NCI-H526 (cell line): ENCODE measurements at regions not wholly inside any gene's neighbourhood (a gene's known extent, or its start where the extent isn't known, plus 50 kb on each side); places are given as distances from the start of the nearest gene placed in this dataset.
A peak's percentile ranks its signal among the peaks of the same experiment; 100 is the strongest.

Experiments
- DNase-seq, 2 experiments: peaks; one replicate each; lab custom pipeline; 2025; lab: John Stamatoyannopoulos, UW

- DNase-seq: no peak
These were observed 134.9 kb upstream of the DSEL start for GRCh38 chr18:67651438-67651837.

DNA sequence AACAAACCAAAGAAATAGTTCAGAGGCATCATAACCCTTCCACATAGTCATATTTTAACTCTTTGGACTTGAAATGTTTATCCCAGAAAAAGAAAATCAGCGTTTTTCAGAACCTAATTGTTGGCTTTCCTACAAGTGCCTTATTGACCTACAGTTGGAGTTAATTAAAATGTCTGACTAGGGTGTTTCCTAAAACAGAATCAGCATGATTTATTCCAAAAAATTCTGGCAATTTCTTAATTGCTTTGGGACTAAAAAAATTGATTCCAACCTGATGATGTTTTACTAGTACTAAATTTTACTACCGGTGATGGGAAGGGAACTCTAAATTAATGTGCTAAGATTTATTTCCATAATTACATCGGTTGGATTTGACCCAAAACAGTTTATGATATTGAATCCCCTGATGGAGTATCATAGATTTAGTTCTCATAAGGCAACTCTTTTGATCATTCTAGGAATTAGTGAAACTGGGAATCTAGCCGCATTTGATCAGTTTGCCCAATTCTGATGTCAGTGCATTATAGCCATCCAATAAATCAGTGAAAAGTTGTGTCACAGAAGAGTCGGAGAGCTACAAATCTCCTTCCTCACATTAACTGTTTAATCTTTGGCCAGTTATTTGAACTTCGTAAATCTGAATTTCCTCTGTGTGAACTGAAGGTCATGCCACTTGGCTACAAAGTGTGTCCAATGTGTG is 134.3 kb upstream of the DSEL start:
- no peak for DNase-seq

- DNase-seq: no peak
These were observed 130.4 kb upstream of the DSEL start for GRCh38 chr18:67646890-67647289.

DNA sequence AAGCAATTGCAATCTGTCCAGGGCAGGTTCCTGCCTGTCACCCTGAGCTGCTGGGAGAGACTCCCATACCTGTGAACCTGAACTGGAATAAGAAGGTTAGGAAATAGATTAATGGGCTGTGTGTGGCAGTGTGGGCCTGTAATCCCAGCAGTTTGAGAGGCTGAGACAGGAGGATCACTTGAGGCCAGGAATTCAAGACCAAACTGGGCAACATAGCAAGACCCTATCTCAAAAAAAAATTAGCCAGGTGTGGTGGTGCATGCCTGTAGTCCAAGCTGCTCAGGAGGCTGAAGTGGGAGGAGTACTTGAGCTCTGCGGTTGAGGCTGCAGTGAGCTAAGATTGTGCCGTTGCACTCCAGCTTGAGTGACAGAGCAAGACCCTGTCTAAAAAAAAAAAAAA is 127.7 kb upstream of the DSEL start:
- no peak for DNase-seq

- DNase-seq: no peak
These were observed 123.4 kb upstream of the DSEL start for GRCh38 chr18:67639872-67640271.

DNA sequence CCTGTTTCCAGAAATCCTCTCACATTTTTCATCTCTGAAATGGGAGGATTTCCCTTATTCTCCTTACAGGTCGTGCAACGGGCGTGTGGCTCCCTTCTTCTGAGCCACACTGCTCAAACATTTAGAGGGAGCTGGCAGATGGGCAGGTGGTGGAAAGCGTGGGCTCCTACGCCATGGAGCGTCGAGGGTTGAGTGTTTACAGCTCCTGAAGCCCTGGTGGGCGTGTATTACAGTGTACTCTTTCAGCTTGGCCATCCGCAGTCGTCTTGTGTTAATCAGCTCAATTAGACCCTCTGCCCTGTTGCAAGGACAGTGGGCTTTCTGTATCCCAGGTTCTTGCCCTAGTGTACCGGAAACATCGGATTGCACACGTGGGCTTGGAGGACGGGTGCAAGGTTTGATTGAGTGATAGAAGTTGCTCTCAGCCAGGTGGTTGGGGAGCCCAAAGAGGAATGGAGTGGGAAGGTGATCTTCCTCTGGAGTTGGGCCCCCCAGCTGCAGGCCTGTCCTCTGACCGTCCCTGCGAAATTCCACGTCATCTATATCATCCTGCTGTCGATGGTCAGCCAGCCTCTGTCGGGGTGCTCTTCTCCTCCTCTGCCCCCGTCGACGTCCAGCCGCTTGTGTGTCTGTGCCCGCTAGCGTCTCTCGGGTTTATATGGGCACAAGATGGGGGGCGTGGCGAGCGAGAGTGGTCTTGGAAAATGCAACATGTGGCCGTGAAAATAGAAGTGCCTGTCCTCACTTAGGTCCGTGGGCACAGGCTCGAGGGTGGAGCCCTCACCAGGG is 120.3 kb upstream of the DSEL start:
- no peak for DNase-seq

- peak in 1 of 2 experiments; percentile 3 for DNase-seq
These were observed 118.3 kb upstream of the DSEL start for GRCh38 chr18:67634631-67635338.

DNA sequence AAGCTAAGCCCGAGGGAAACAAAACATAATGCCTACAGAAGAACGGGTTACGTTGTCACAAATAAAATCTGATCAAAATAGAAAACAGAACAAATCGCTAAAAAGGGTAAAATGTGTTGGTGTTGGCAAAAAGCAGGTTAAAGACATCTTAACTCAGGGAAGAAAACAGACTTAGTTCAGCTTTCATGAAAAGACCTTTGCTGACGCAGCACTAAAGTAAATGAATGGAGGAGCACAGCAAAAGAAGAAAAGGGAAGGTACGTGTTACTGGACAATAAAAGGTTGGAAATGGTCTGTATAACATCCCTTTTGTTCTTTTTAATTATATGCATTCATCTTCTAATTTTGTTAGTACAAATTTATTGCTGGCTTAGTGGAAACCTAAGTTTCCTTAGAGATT is 117.4 kb upstream of the DSEL start:
- no peak for DNase-seq

- no peak for DNase-seq
These were observed 105.4 kb upstream of the DSEL start for GRCh38 chr18:67621906-67622305.

GRCh38 chr18:67621049-67621713 is 104.7 kb upstream of the DSEL start:
- no peak for DNase-seq

DNA sequence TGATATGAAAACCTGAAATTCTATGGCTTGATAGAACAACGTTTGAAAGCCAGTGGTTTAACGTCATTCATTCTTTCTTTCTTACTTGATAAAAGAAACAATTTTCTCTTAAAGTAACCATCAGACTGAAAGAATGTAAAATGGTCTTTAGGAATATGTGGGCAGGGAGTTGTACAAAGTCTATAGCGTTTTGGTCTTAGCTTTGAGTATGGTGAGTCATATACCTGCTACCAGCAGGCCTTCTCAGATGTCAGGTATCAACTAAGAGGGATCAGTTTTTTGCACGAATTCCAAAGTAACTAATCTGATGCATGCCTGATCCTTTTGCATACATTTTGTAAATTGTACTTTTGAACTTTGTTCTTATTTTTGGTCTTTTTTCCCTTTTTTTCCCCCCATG is 101.5 kb upstream of the DSEL start:
- DNase-seq: no peak

- DNase-seq: no peak
These were observed 99.4 kb upstream of the DSEL start for GRCh38 chr18:67615876-67616275.

GRCh38 chr18:67613731-67614130 is 97.2 kb upstream of the DSEL start:
- DNase-seq: no peak

DNA sequence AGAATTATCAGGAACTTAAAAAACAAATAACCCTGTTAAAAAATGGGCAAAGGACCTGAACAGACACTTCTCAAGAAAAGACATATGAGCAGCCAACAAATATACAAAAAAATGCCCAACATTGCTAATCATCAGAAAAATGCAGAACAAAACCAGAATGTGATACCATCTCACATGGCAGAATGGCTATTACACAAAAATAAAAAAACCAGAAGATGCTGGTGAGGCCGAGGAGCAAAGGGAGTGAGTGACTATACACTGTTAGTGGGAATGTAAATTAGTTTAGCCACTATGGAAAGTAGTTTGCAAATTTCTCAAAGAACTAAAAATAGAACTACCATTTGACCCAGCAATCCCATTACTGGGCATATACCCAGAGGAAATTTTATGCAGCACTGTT is 95.8 kb upstream of the DSEL start:
- peak; percentile 81 to 83 for DNase-seq

- no peak for DNase-seq
These were observed 92.2 kb upstream of the DSEL start for GRCh38 chr18:67608615-67609273.

DNA sequence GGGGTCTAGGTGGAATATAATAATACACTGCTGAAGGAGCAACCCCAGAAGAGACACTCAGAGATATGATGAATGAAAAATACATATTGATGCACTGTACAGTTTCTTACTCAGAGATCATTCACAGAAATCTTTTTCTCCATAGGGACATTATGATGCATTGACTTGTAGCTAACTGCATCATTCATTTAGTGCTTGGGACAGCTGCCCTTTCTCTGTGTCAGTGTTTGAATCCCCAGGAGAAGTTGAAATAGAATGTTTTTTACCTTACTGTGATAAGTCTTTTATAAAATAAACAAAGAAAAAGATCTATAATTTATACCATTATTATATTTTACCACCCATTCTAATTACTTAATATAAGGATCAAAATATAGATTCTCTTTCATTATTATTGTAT is 91.7 kb upstream of the DSEL start:
- no peak for DNase-seq

GRCh38 chr18:67600181-67601180 is 84.0 kb upstream of the DSEL start:
- DNase-seq: no peak

- DNase-seq: no peak
These were observed 82.8 kb upstream of the DSEL start for GRCh38 chr18:67599277-67599676.

DNA sequence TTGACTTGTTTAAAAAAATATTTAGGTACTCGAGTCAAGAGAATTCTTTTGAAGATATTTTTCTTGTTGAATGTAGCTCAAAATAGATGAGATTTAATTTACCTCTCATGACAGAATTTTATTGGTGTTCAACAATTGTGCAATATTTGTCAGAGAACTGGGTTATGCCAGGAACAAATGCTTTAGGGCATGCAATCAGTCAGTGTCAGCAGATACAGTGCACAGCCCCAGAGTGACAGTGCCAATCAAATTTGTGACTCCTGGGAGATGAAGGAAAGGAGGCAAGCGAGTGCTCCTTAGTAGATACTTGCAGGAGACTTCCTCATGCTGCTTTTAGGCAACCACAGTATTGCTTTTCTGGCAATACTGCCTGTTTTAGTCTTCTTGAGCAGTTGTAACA is 81.2 kb upstream of the DSEL start:
- no peak for DNase-seq

- no peak for DNase-seq
These were observed 79.5 kb upstream of the DSEL start for GRCh38 chr18:67596003-67596402.
